H9 (cell line): ENCODE measurements at regions not wholly inside any gene's neighbourhood (a gene's known extent, or its start where the extent isn't known, plus 50 kb on each side); places are given as distances from the start of the nearest gene placed in this dataset.
"Not testable (repeated sequence)": the region's sequence is repeated elsewhere in the genome, so short reads cannot be mapped to it uniquely, and the experiment has no call there.

Experiments
- DNase-seq: peaks from one replicate; pipeline ENCODE4 v3.0.0-alpha.2; 2017
- H2AFZ ChIP-seq: one replicate; pipeline ENCODE4 v1.6.1; 2013; ENCODE audit warnings: mild to moderate bottlenecking, low read length, control low read depth, moderate library complexity
- H2AK5ac ChIP-seq: 2 replicates; pipeline ENCODE4 v1.6.1; 2013; ENCODE audit warnings: low read length, control low read depth, mixed read lengths; ENCODE audit not compliant: insufficient read length
- H2BK120ac ChIP-seq: one replicate; pipeline ENCODE4 v1.6.1; 2013; ENCODE audit warnings: low read depth, mild to moderate bottlenecking, low read length, control low read depth, inconsistent platforms; ENCODE audit not compliant: poor library complexity, severe bottlenecking
- H2BK12ac ChIP-seq: 2 replicates; pipeline ENCODE4 v1.6.1; 2013; ENCODE audit warnings: low read length, control low read depth, mixed read lengths, low read depth; ENCODE audit not compliant: insufficient read length
- H2BK15ac ChIP-seq: 2 replicates; pipeline ENCODE4 v1.6.1; 2013; ENCODE audit warnings: low read depth, low read length, control low read depth
- H2BK20ac ChIP-seq: one replicate; pipeline ENCODE4 v1.6.1; 2013; ENCODE audit warnings: low read depth, mild to moderate bottlenecking, low read length, control low read depth, inconsistent platforms; ENCODE audit not compliant: poor library complexity, severe bottlenecking
- H2BK5ac ChIP-seq: 2 replicates; pipeline ENCODE4 v1.6.1; 2013; ENCODE audit warnings: low read length, control low read depth, mixed read lengths; ENCODE audit not compliant: insufficient read length
- H3K14ac ChIP-seq: 2 replicates; pipeline ENCODE4 v1.6.1; 2013; ENCODE audit warnings: low read length, control low read depth; ENCODE audit not compliant: insufficient read depth
- H3K18ac ChIP-seq: 2 replicates; pipeline ENCODE4 v1.6.1; 2013; ENCODE audit warnings: low read depth, mild to moderate bottlenecking, mixed read lengths, low read length, control low read depth; ENCODE audit not compliant: insufficient read length
- H3K23ac ChIP-seq: 2 replicates; pipeline ENCODE4 v1.6.1; 2013; ENCODE audit warnings: low read length, control low read depth, mixed read lengths, low read depth; ENCODE audit not compliant: insufficient read length
- H3K23me2 ChIP-seq: 2 replicates; pipeline ENCODE4 v1.6.1; 2013; ENCODE audit warnings: low read depth, mild to moderate bottlenecking, mixed read lengths, low read length, control low read depth; ENCODE audit not compliant: insufficient read length, poor library complexity, severe bottlenecking
- H3K27ac ChIP-seq: 2 replicates; pipeline ENCODE4 v1.5.1; 2013; ENCODE audit warnings: low read length, control low read depth, mixed read lengths, low read depth; ENCODE audit not compliant: insufficient read length
- H3K27me3 ChIP-seq: 2 replicates; pipeline ENCODE4 v1.6.1; 2013; ENCODE audit warnings: low read length, control low read depth, inconsistent platforms; ENCODE audit not compliant: insufficient read depth
- H3K4ac ChIP-seq: 2 replicates; pipeline ENCODE4 v1.6.1; 2013; ENCODE audit warnings: low read depth, mild to moderate bottlenecking, control low read depth, inconsistent platforms, low read length, moderate library complexity
- H3K4me1 ChIP-seq: 2 replicates; pipeline ENCODE4 v1.6.1; 2013; ENCODE audit warnings: low read length, control low read depth, inconsistent platforms; ENCODE audit not compliant: insufficient read depth
- H3K4me2 ChIP-seq: 2 replicates; pipeline ENCODE4 v1.6.1; 2013; ENCODE audit warnings: low read length, control low read depth, mixed read lengths; ENCODE audit not compliant: insufficient read length, insufficient read depth
- H3K56ac ChIP-seq: 2 replicates; pipeline ENCODE4 v1.6.1; 2013; ENCODE audit warnings: low read depth, mild to moderate bottlenecking, mixed read lengths, low read length, control low read depth; ENCODE audit not compliant: insufficient read length
- H3K79me1 ChIP-seq: 2 replicates; pipeline ENCODE4 v1.6.1; 2013; ENCODE audit warnings: low read depth, mild to moderate bottlenecking, moderate library complexity, low read length, control low read depth, inconsistent platforms; ENCODE audit not compliant: insufficient read depth, poor library complexity, severe bottlenecking
- H3K79me2 ChIP-seq: 2 replicates; pipeline ENCODE4 v1.6.1; 2013; ENCODE audit warnings: low read length, control low read depth, inconsistent platforms; ENCODE audit not compliant: insufficient read depth
- H3K9ac ChIP-seq: 2 replicates; pipeline ENCODE4 v1.6.1; 2013; ENCODE audit warnings: low read length, control low read depth, mixed read lengths; ENCODE audit not compliant: insufficient read length; ENCODE audit errors: extremely low read depth
- H3K9me3 ChIP-seq: one replicate; pipeline ENCODE4 v1.6.1; 2013; ENCODE audit warnings: low read depth, low read length, inconsistent platforms; ENCODE audit not compliant: control insufficient read depth
- H3T11ph ChIP-seq: one replicate; pipeline ENCODE4 v1.6.1; 2013; ENCODE audit warnings: mild to moderate bottlenecking, low read length, control low read depth, inconsistent platforms
- H4K20me1 ChIP-seq: one replicate; pipeline ENCODE4 v1.6.1; 2013; ENCODE audit not compliant: control insufficient read depth, insufficient read length, insufficient read depth
- H4K5ac ChIP-seq: 2 replicates; pipeline ENCODE4 v1.6.1; 2013; ENCODE audit warnings: low read depth, mild to moderate bottlenecking, mixed read lengths, low read length, control low read depth; ENCODE audit not compliant: insufficient read length
- H4K8ac ChIP-seq: replicated peaks from 2 replicates; pipeline ENCODE4 v1.6.1; 2013; ENCODE audit warnings: low read length, control low read depth, mixed read lengths, low read depth; ENCODE audit not compliant: insufficient read length
- H4K91ac ChIP-seq: 2 replicates; pipeline ENCODE4 v1.6.1; 2013; ENCODE audit warnings: low read depth, mild to moderate bottlenecking, moderate library complexity, mixed read lengths, low read length, control low read depth; ENCODE audit not compliant: insufficient read length
- H3K27ac Mint-ChIP-seq, 3 experiments: 2 replicates in 2 of 3; 3 replicates in 1 of 3; pipeline ENCODE4 v1.8.0; 2020 to 2021; ENCODE audit warnings: mixed read lengths in 3 of 3, mild to moderate bottlenecking in 1 of 3, moderate library complexity in 1 of 3
- H3K27me3 Mint-ChIP-seq: 2 replicates; pipeline ENCODE4 v1.8.0; 2021; ENCODE audit warnings: low read depth, mild to moderate bottlenecking, moderate library complexity, mixed read lengths
- H3K36me3 Mint-ChIP-seq, 3 experiments: 2 replicates in 2 of 3; 3 replicates in 1 of 3; pipeline ENCODE4 v1.8.0; 2020 to 2021; ENCODE audit warnings: low read depth in 3 of 3, mixed read lengths in 3 of 3; ENCODE audit not compliant: insufficient read depth in 1 of 3
- H3K4me1 Mint-ChIP-seq, 2 experiments: 2 replicates each; pipeline ENCODE4 v1.8.0; 2020; ENCODE audit warnings: mixed read lengths in 2 of 2
- H3K4me3 Mint-ChIP-seq, 2 experiments: 2 replicates in 1 of 2; 3 replicates in 1 of 2; pipeline ENCODE4 v1.8.0; 2020 to 2021; ENCODE audit warnings: mild to moderate bottlenecking in 2 of 2, mixed read lengths in 2 of 2, moderate library complexity in 1 of 2
- H3K9me3 Mint-ChIP-seq, 2 experiments: 2 replicates in 1 of 2; 3 replicates in 1 of 2; pipeline ENCODE4 v1.8.0; 2020; ENCODE audit warnings: mild to moderate bottlenecking in 2 of 2, mixed read lengths in 2 of 2, moderate library complexity in 1 of 2
- WGBS: extraction: QIAGEN DNeasy Blood & Tissue Kit; methylation state at CpG from one replicate; pipeline ENCODE4 v1.1.7; 2013; ENCODE audit warnings: missing lambda C conversion rate, low lambda C conversion rate, mixed read lengths; ENCODE audit not compliant: insufficient read length; ENCODE audit errors: extremely low coverage; 5-methylcytosine and 5-hydroxymethylcytosine counted together

DNA sequence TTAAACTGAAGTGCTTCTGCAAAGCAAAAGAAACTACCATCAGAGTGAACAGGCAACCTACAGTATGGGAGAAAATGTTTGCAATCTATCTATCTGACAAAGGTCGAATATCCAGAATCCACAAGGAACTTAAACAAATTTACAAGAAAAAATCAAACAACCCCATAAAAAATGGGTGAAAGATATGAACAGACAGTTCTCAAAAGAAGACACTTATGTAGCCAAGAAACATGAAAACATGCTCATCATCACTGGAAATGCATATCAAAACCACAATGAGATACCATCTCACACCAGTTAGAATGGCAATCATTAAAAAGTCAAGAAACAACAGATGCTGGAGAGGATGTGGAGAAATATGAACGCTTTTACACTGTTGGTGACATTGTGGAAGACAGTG is 165.4 kb downstream of the CRPPA start:
- not testable (repeated sequence) for H3K79me2 ChIP-seq, H3K27me3 Mint-ChIP-seq, H3K23me2 ChIP-seq, H3K27ac ChIP-seq, H3K56ac ChIP-seq, H3K4ac ChIP-seq, H3K9me3 ChIP-seq, H4K8ac ChIP-seq, H2AK5ac ChIP-seq, H3K9ac ChIP-seq, H3K36me3 Mint-ChIP-seq, H2BK5ac ChIP-seq, H4K91ac ChIP-seq, H4K5ac ChIP-seq, H3K23ac ChIP-seq, DNase-seq, H3K4me1 Mint-ChIP-seq, H2AFZ ChIP-seq, H2BK15ac ChIP-seq, H3K4me1 ChIP-seq, H3K4me2 ChIP-seq, H4K20me1 ChIP-seq, H3K18ac ChIP-seq, H2BK120ac ChIP-seq, H3T11ph ChIP-seq, H2BK12ac ChIP-seq, H3K27me3 ChIP-seq, H2BK20ac ChIP-seq, H3K79me1 ChIP-seq, H3K4me3 Mint-ChIP-seq, H3K14ac ChIP-seq
- Mint-ChIP-seq H3K9me3 (peaks cover 10 to 13% of the 10 kb centered on the region in 2 experiments; a peak in 3 of 5 replicates), H3K27ac (peak overlapping the region in 1 of 3 experiments; percentile 41; a peak in 1 of 7 replicates)
- WGBS = no CpG with 5 or more reads among the region's 2 CpGs

DNA sequence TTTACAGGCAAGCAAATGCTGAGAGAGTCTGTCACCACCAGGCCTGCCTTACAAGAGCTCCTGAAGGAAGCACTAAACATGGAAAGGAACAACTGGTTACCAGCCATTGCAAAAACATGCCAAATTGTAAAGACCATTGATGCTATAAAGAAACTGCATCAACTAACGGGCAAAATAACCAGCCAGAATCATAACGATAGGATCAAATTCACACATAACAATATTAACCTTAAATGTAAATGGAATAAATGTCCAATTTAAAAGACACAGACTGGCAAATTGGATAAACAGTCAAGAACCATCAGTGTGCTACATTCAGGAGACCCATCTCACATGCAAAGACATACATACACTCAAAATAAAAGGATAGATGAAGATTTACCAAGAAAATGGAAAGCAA is 170.7 kb downstream of the CRPPA start:
- not testable (repeated sequence) for H3T11ph ChIP-seq, H2BK12ac ChIP-seq, H3K27me3 ChIP-seq, H3K23ac ChIP-seq, H3K4me1 Mint-ChIP-seq, H4K20me1 ChIP-seq, H3K36me3 Mint-ChIP-seq, DNase-seq, H3K4me1 ChIP-seq, H3K27ac ChIP-seq, H3K79me2 ChIP-seq, H2AFZ ChIP-seq, H3K18ac ChIP-seq, H3K27me3 Mint-ChIP-seq, H3K23me2 ChIP-seq, H3K79me1 ChIP-seq, H3K9ac ChIP-seq, H3K4me2 ChIP-seq, H3K27ac Mint-ChIP-seq, H2AK5ac ChIP-seq, H4K5ac ChIP-seq, H3K9me3 ChIP-seq, H2BK20ac ChIP-seq, H2BK15ac ChIP-seq, H3K9me3 Mint-ChIP-seq, H2BK120ac ChIP-seq, H2BK5ac ChIP-seq, H3K4me3 Mint-ChIP-seq, H3K56ac ChIP-seq, H4K91ac ChIP-seq, H3K14ac ChIP-seq, H3K4ac ChIP-seq, H4K8ac ChIP-seq
- WGBS = no CpG with 5 or more reads among the region's 2 CpGs
